ENCODE measurements at regions not wholly inside any gene's neighbourhood (a gene's known extent, or its start where the extent isn't known, plus 50 kb on each side); places are given as distances from the start of the nearest gene placed in this dataset.

DNA sequence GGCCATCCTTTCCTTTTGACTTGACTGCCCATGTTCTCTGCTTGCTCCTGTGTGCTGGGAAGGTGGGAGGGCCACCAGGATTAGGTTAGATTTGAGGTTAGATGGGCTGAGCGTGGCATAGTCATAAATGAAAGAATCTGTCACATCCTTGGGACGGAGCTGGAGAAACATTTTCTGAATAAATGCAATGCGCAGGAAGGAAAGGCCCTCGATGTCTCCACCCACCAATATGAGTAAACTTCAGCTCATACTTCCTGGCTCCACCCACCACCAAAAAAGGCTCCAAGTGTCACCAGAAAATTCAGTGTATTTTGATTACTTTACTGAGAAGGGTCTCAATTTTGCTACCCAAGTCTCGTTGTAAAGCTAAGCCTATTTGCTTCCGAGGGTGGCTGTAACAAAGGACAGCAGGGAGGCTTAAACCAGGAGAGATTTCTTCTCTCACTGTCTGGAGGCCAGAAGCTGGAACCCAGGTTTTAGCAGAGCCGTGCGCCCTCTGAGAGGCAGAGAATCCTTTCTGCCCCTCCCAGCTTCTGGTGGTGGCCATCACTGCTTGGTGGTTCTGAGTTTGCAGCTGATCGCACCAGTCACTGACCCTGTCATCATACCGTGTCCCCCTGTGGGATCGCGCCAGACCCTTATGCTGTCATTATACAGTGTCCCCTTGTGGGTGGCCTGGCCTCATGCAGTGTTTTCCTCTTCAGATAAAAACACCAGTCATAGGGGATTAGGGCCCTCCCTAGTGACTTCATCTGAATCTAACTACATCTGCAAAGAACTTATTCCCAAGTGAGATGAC lies 137.8 kb downstream of the TTLL2 start:
- intact Hi-C loops (cut with DNase I), result no loop called here
- DNase-seq, result no peak
- ATAC-seq (ENCODE audit: poor library complexity), result no peak

DNA sequence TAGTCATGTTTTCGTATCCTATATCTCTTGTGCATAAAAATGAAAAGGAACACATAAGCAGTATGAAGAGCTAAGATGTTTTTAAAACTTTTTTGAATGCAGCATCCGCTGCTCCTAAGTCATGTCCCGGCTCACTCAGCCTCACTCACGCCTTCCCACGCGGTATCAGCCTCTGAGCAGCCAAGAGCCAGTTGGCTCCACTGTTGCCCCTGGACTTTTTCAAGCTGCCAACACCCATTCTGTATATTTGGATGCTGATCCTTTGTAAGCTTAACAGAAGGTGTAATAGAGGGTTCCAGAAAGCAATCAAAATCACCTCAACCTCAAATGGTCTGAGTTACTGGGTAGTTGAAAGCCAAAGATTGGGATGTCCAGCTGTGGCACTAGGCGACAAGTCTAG lies 139.3 kb downstream of the TTLL2 start:
- ATAC-seq (ENCODE audit: poor library complexity) (peak; percentile 91), DNase-seq (no peak)

DNA sequence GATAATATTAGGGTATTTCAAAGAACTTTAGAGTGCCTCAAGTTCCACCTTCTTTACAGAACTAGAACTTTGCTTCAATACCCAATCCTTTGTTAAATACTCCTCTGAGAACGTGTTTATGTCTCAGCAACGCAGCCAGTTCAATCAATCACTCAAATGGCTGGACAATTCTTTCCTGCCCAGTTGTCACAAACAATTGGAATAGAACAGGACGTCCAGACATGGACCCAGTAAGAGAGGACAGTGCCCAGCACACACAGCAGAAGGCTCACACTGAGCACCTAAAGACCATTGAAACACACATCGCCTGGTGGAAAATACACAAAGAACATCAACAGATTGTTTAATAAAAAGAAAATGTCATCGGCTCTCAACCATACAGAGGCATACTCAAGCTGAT lies 140.6 kb downstream of the TTLL2 start:
- DNase-seq (no peak), ATAC-seq (ENCODE audit: poor library complexity) (no peak)
- intact Hi-C loops (cut with DNase I), result no loop called here

More for the DNA sequence above, 139.3 kb downstream of the TTLL2 start:
- intact Hi-C loops (cut with DNase I), result no loop called here

DNA sequence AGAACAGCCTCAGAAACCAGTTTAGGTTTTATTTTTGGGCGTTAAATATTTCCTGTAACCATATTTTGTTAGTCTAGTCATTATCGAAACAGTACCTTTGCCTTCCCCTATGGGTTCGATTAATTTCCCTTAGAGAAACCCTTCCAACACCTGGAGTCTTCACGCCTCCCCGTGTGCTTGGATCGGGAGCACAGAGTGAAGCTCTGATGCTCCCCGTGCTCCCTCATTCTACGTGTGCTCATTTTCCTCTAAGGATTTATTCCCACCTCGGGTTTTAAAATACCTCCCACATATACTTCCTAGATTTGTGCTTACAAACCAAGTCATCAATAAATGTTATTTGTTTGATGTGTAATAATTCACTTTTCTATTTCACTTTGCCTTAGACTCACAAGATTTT lies 142.4 kb downstream of the TTLL2 start:
- intact Hi-C loops (cut with DNase I), result no loop called here
- no peak for ATAC-seq (ENCODE audit: poor library complexity)

DNA sequence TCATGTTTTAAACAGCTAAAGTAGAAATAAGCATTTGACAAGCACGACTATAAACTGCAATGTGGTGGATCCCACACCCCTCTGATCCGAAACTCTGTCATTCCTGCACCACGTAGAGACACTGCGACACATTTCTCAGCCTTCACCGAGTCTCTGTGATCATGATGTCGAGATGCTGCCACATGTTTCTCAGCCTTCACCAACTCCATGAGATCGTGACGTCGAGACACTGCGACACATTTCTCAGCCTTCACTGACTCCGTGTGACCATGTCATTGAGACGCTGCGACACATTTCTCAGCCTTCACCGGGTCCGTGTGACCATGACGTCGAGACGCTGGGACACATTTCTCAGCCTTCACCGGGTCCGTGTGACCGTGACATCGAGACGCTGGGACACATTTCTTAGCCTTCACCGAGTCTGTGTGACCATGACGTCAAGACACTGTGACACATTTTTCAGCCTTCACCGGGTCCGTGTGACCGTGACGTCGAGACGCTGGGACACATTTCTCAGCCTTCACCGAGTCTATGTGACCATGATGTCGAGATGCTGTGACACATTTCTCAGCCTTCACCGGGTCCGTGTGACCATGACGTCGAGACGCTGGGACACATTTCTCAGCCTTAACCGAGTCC lies 143.0 kb downstream of the TTLL2 start:
- intact Hi-C loops (cut with DNase I), result no loop called here
- no peak for DNase-seq
- ATAC-seq (ENCODE audit: poor library complexity), result no peak

More for the DNA sequence above, 142.4 kb downstream of the TTLL2 start:
- DNase-seq, result no peak

DNA sequence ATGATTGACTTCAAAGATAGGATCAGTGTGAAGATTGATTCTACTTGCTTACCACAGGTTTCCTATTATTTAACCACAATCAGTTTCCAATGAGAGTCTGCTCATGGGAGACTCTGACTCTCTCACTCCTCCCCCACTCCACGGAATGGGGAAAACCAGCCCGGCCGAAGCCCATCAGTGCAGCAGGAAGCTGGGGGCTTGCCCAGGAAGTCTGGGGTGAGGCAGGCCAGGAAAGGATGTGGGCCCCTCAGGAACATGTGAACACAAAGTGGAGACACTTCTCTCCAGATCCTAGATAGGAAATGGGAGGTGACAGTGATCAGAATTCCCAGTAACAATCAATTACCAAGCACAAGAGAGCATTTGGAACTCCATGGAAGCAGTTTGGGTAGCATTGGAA lies 144.2 kb downstream of the TTLL2 start:
- ATAC-seq (ENCODE audit: poor library complexity) (no peak), DNase-seq (no peak)
- intact Hi-C loops (cut with DNase I), result no loop called here

DNA sequence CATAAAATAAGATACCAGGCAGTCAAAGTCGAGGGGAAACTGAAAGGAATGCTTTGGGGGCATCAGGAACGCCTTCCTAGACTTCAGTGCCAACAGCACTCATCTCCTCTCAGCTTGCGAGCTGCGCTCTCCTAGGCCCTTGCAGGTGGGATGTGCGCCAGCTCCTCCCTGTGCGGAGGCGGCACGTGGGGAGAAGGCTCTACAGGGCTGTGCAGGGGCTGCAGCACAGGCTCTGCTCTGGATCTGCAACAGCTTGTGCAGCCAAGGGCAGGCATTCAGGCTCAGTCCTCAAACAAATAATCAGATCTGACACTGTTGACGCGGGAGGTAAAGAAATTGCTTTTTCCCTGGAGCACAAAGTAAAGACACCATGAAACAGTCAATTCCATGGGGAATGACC lies 144.8 kb downstream of the TTLL2 start:
- ATAC-seq (ENCODE audit: poor library complexity) (peak; percentile 88), DNase-seq (peak; percentile 63)
- intact Hi-C loops (cut with DNase I), result no loop called here

DNA sequence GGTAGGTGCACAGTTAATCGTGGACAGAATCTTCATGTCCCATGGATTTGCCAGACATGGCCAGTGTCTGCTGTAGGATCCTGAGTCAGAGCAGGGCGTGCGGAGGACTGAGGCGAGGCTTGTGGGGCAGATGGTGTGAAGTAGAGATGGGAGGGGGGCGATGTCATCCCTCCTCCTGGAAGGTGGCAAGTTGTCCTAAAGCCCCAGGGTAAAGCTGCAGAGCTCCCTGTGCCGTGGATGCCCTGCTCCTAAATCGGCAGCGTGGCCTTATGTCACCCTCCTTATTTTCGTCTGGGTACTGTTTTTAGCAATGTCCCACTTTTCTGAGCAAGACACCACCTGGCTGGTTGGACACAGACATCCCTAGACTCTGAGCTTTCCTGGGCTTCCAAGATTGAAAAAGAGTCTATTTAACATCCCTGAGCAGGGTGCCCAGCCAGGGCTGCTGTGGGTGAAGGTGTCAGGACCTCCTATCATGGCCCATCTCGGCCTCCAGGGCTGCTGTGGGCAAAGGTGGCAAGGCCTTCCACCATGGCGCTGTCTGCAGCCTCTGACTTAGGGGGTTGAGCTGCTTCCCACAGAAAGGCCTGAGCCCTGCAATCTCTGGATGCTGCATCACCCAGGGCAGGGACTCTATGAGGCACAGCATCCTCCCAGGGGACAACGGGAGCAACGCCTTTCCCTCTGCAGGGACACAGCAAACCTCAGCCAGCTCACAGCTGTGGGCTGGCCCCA lies 145.4 kb downstream of the TTLL2 start:
- intact Hi-C loops (cut with DNase I), result no loop called here
- DNase-seq, result no peak
- ATAC-seq (ENCODE audit: poor library complexity), result no peak

DNA sequence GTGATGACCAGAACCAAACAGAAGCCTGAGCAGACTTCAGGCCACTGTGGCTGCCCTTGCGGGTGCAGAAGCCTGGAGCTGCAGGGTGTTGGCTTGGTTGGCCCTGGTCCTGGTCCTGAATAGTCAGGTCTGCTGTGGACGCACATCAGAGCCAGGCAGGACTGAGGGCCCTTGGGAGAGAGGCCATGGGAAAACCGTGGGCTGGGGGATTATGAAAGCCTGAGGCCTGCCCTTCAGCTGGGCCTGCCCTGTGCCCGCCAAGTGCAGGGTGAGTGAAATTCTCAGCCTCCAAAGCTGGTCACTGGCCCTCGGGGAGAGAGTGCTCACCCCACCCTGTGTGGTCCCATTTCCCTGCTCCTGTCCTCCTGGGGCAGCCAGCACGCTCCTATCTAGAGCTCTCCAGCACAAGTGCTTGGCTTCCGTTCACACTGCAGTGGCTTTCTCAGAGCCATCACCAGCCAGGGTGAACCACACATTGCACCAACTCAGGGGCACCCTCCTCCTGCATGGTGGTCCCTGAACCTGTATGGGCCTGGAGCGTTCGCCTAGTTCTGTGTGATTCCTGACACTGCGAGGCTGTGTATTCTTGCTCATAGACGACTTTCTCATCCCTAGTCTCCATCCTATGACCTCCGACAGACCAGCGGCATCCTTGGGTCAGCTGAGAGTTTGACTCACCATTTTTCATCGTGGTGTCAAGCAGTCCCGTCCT lies 146.1 kb downstream of the TTLL2 start:
- DNase-seq (no peak), ATAC-seq (ENCODE audit: poor library complexity) (peak; percentile 57)
- intact Hi-C loops (cut with DNase I), result no loop called here

DNA sequence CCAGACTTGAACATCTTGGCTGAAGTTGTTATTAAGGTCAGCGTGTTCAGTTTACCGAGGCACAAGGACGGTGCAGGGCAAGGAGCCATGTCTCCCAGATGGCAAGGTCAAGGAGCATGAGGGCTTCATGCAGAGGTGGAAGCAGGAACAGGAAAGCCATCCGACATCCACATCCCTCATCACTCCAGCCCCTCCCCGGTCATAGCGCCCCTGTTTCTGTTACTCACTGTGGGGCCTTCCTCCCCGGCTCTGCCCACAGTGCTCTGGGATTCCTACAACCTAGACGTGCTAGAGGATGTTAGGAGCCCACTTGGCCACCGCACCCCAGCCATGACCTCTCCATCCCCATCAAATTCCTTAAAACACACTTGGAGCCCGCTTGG lies 146.7 kb downstream of the TTLL2 start:
- intact Hi-C loops (cut with DNase I), result no loop called here
- DNase-seq (no peak), ATAC-seq (ENCODE audit: poor library complexity) (no peak)

DNA sequence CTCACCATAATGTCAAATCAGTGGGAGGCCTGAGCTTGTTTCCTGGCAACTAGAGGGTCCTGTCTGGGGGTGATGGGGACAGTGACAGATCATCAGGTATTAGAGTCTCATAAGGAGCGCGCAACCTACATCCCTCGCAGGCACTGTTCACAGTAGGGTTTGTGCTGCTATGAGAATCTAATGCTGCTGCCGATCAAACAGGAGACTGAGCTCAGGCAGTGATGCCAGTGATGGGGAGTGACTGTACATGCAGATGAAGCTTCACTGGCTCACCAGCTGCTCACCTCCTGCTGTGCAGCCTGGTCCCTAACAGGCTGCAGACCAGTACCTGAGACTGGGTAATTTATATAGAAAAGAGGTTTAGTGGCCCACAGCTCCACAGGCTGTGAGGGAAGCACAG lies 147.3 kb downstream of the TTLL2 start:
- intact Hi-C loops (cut with DNase I), result no loop called here
- no peak for ATAC-seq (ENCODE audit: poor library complexity)
- no peak for DNase-seq

DNA sequence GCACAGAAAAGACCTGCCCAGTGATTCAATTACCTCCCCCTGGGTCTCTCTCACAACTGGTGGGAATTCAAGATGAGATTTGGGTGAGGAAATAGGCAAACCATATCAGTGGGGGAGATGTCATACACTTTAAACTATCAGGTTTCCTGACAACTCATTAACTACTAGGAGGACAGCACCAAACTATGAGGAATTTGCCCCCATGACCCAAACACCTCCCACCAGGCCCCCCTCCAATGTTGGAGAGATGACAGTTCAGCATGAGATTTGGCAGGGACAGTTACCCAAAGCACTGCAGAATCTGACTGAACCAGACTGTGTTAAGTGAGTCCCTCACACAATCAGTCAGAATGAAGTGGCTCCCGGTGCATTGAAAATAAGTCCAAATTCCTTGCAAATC lies 148.0 kb downstream of the TTLL2 start:
- DNase-seq (no peak), ATAC-seq (ENCODE audit: poor library complexity) (no peak)
- intact Hi-C loops (cut with DNase I), result no loop called here

DNA sequence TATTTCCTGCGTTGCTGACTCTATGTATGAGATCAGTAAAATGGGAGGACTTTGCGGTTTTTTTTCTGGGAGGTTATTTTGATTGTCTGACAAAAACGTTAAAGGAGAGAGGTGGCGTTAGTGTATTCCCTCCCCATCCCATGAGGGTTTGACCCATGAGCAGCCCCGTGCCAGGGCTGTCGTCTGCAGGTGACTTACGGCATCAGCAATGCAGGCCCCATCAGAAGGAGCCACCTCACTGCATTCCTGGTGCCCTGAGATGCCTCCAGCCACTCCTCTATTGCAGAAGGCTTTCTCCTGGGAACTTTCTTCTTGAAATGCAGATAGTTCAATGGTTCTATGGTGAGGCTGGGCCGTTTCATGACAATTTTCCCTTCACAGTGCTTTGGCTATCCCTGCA lies 149.3 kb downstream of the TTLL2 start:
- no peak for ATAC-seq (ENCODE audit: poor library complexity)
- DNase-seq, result no peak
- intact Hi-C loops (cut with DNase I), result no loop called here

DNA sequence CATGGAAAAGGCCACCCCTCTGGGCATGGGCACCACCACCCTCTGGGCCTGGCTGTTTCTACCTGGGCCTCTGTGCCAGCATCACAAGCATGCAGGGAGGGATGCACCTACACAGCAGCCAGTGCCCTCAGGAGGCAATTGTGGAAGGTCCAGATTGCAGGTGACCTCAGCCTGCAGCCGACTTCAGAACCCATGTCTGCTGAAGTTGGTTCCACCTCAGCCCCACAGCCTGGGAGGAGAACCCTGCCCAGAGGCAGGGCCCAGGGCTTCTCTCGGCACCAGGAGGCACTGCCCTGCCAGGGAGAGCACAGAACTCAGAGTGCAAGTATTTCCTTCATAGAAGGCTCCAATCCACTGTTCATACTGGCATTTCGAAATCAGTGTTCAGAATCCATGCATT lies 149.8 kb downstream of the TTLL2 start:
- intact Hi-C loops (cut with DNase I), result no loop called here
- ATAC-seq (ENCODE audit: poor library complexity) (no peak), DNase-seq (no peak)

DNA sequence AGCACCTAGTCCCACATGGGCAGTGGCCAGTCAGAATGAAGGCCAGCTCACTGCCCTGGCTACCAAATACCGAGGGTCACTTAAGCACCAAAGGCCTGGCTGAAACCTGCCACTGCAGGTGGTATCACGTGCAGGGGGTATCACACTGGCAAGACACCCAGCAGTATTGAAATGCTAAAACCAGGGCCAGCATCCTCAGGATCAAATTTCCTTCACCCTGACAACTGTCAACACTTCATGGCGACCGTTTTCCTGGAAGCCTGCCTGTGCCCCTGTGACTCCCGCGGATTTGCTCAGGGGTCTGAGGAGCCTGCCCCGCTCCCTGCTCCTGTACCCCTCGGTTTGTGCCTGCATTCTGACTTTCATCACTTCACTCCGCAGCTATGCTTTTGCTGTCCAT lies 151.1 kb downstream of the TTLL2 start:
- ATAC-seq (ENCODE audit: poor library complexity) (no peak), DNase-seq (no peak)
- intact Hi-C loops (cut with DNase I), result no loop called here

DNA sequence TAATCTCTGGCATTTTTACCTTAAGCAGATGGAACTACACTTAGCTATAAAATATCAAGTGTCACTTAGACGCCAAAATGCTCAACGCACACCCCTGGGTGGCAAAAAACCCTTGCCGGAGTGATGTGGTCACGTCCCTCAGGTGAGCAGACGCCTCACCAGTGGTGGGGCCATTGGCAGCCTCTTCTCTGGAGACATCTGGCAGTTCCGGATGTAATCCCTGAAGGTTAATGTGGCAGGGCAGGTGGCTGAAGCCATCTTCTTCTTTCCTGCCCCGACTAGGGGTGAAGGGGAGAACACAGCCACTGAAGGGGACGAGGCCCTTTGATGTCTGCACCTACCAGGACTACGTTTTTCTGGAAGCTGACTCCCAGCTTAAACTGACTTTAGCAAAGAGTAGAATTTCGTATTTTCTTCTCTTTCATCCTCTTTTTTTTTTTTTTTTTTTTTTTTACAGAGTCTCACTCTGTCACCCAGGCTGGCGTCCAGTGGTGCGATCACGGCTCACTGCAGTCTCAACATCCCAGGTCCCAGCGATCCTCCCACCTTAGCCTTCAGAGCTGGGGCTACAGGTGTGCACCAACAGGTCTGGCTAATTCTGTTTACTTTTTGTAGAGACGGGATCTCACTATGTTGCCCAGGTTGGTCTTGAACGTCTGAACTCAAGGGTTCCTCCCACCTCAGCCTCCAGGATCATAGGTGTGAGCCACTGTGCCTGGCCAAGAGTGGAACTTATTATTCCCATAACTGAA lies 152.1 kb downstream of the TTLL2 start:
- intact Hi-C loops (cut with DNase I), result no loop called here

DNA sequence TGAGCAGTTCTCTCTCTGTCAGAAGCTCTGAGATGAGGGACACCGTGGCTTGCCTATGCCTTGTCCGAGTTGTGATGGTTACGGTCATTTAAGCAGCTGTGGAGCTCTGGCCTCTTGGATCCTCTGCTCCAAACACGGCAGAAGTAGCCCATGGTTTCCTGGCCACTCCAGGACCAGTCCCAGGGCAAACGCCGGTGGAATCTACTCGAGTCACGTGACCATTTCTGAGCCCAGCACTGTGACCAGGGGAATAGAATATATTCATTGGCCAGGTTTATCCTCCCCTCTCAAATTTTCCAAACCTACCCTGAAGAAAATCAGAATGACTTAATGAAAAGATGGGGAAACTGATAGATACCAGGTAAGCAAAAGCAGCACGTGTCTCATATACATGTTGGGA lies 152.8 kb downstream of the TTLL2 start:
- intact Hi-C loops (cut with DNase I), result no loop called here
- no peak for ATAC-seq (ENCODE audit: poor library complexity)
- no peak for DNase-seq

More for the DNA sequence above, 152.1 kb downstream of the TTLL2 start:
- ATAC-seq (ENCODE audit: poor library complexity) (no peak), DNase-seq (no peak)

DNA sequence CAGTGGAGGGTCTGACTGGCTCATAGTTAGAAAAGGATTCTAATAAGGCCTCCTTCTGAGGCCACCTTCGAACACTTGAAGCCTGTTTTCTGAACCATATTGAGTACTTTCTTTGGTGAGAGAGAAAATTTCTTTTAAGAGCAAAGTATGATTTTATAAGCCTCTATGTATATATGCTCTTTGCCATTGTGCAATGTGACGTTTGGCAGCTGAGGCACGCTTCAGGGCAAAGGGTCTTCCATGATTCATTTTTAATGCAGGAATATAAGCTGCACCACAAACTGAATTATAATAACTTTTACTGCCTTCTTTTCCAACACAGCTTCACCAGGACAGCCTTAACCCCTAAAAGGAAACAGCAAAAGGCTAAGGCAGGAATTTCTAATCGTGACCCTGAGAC lies 154.4 kb downstream of the TTLL2 start:
- ATAC-seq (ENCODE audit: poor library complexity), result no peak
- DNase-seq, result no peak
- intact Hi-C loops (cut with DNase I), result no loop called here
